22Rv1 (cell line): ENCODE measurements at regions not wholly inside any gene's neighbourhood (a gene's known extent, or its start where the extent isn't known, plus 50 kb on each side); places are given as distances from the start of the nearest gene placed in this dataset.

Source experiments
- CTCF ChIP-seq: fragments of 450-650 bp; IDR thresholded peaks from 2 replicates; pipeline ENCODE4 v1.5.1; 2017; ENCODE audit warnings: mild to moderate bottlenecking
- ZFX ChIP-seq: fragments of 450-650 bp; IDR thresholded peaks from 2 replicates; pipeline ENCODE4 v1.6.1; 2017; ENCODE audit warnings: antibody characterized with exemption, borderline replicate concordance

- TF ChIP-seq CTCF (no peak), ZFX (no peak)
Measured at GRCh38 chr16:79505344-79505743, 95.2 kb downstream of the MAF start.
